ENCODE measurements at regions not wholly inside any gene's neighbourhood (a gene's known extent, or its start where the extent isn't known, plus 50 kb on each side); places are given as distances from the start of the nearest gene placed in this dataset.

- Histone ChIP-seq H3K4me3 (ENCODE audit: low read length in 3 of 3) (no peak overlapping the region), H3K9ac (ENCODE audit: low read length in 3 of 3) (no peak overlapping the region), H3K27ac (ENCODE audit: low read depth in 2 of 2, low read length in 2 of 2) (no peak overlapping the region), H3K9me3 (ENCODE audit: control insufficient read depth in 2 of 3, insufficient read depth in 1 of 3, low read length in 3 of 3) (no peaks in the 10 kb centered on the region), H3K36me3 (ENCODE audit: control insufficient read depth in 2 of 3, insufficient read depth in 3 of 3, low read length in 3 of 3) (no peaks in the 10 kb centered on the region), H3K4me1 (ENCODE audit: control insufficient read depth in 2 of 3, insufficient read depth in 2 of 3, low read depth in 1 of 3, low read length in 3 of 3) (no peaks in the 10 kb centered on the region), H3K27me3 (ENCODE audit: control insufficient read depth, insufficient read depth, low read length) (no peaks in the 10 kb centered on the region)
- TF ChIP-seq, protein P1, sequence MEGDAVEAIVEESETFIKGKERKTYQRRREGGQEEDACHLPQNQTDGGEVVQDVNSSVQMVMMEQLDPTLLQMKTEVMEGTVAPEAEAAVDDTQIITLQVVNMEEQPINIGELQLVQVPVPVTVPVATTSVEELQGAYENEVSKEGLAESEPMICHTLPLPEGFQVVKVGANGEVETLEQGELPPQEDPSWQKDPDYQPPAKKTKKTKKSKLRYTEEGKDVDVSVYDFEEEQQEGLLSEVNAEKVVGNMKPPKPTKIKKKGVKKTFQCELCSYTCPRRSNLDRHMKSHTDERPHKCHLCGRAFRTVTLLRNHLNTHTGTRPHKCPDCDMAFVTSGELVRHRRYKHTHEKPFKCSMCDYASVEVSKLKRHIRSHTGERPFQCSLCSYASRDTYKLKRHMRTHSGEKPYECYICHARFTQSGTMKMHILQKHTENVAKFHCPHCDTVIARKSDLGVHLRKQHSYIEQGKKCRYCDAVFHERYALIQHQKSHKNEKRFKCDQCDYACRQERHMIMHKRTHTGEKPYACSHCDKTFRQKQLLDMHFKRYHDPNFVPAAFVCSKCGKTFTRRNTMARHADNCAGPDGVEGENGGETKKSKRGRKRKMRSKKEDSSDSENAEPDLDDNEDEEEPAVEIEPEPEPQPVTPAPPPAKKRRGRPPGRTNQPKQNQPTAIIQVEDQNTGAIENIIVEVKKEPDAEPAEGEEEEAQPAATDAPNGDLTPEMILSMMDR (IDR thresholded peaks at IDR 0.05; ENCODE audit: borderline replicate concordance, extremely low read depth, insufficient read depth) = no peak
- no peak for FAIRE-seq
- intact Hi-C loops (cut with DNase I) = no loop called here
- no peak for DNase-seq
Measured at GRCh38 chr5:89260254-89260653, 377.3 kb upstream of the MEF2C start.

DNA sequence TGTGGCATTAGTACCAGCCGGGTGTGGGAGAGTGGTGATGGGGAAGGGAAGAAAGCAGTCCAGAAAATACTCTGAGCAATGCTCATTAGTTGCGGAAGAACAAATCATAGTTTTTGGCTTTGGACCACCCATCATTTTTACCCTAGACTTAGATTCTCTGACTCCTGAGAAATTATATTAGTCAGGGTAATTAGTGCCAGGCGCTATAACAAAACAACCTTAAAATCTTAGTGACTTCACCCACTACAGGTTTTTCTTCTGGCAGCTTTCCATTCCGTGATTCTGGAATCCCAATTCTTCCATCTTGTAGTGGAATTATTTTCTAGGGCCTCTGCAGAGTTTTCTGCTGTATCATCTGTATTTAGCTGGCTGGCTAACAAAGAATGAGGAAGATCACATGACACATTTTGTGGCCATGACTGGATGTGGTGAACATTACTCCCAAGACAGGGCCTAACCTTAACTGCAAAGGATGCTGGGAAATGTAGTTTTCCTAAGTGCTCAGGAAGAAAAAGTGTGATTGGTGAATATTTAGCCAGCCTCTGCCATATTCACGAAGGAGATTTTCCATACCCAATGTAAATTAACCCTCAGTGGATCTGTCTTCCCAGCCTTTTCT is 373.0 kb upstream of the MEF2C start:
- Histone ChIP-seq H3K9ac (ENCODE audit: low read length in 3 of 3) (no peak overlapping the region), H3K4me1 (ENCODE audit: control insufficient read depth in 2 of 3, insufficient read depth in 2 of 3, low read depth in 1 of 3, low read length in 3 of 3) (no peaks in the 10 kb centered on the region), H3K36me3 (ENCODE audit: control insufficient read depth in 2 of 3, insufficient read depth in 3 of 3, low read length in 3 of 3) (no peaks in the 10 kb centered on the region), H3K27me3 (ENCODE audit: control insufficient read depth, insufficient read depth, low read length) (no peaks in the 10 kb centered on the region), H3K4me3 (ENCODE audit: low read length in 3 of 3) (no peak overlapping the region), H3K27ac (ENCODE audit: low read depth in 2 of 2, low read length in 2 of 2) (no peak overlapping the region), H3K9me3 (ENCODE audit: control insufficient read depth in 2 of 3, insufficient read depth in 1 of 3, low read length in 3 of 3) (no peaks in the 10 kb centered on the region)
- TF ChIP-seq, protein P1 (IDR thresholded peaks at IDR 0.05; ENCODE audit: borderline replicate concordance, extremely low read depth, insufficient read depth) = no peak
- FAIRE-seq (no peak), DNase-seq (peak in 1 of 5 donors; percentile 8)
- intact Hi-C loops (cut with DNase I) = no loop called here

- no peak overlapping the region for H3K9ac ChIP-seq (ENCODE audit: low read length in 3 of 3)
- no peak for FAIRE-seq
- DNase-seq = no peak
Measured at GRCh38 chr5:89253666-89254352, 370.8 kb upstream of the MEF2C start.

More at GRCh38 chr5:89253666-89254352, 370.8 kb upstream of the MEF2C start:
- intact Hi-C loops (cut with DNase I) = no loop called here
- Histone ChIP-seq H3K36me3 (ENCODE audit: control insufficient read depth in 2 of 3, insufficient read depth in 3 of 3, low read length in 3 of 3) (no peaks in the 10 kb centered on the region), H3K9me3 (ENCODE audit: control insufficient read depth in 2 of 3, insufficient read depth in 1 of 3, low read length in 3 of 3) (no peaks in the 10 kb centered on the region), H3K27me3 (ENCODE audit: control insufficient read depth, insufficient read depth, low read length) (no peaks in the 10 kb centered on the region), H3K27ac (ENCODE audit: low read depth in 2 of 2, low read length in 2 of 2) (no peak overlapping the region), H3K4me3 (ENCODE audit: low read length in 3 of 3) (no peak overlapping the region), H3K4me1 (ENCODE audit: control insufficient read depth in 2 of 3, insufficient read depth in 2 of 3, low read depth in 1 of 3, low read length in 3 of 3) (no peaks in the 10 kb centered on the region)
- TF ChIP-seq, protein P1 (IDR thresholded peaks at IDR 0.05; ENCODE audit: borderline replicate concordance, extremely low read depth, insufficient read depth) = no peak
